ENCODE measurements at regions not wholly inside any gene's neighbourhood (a gene's known extent, or its start where the extent isn't known, plus 50 kb on each side); places are given as distances from the start of the nearest gene placed in this dataset.
"Not testable (repeated sequence)": the region's sequence is repeated elsewhere in the genome, so short reads cannot be mapped to it uniquely, and the experiment has no call there.

- CTCF ChIA-PET: no interaction called here
- no peaks in the 10 kb centered on the region for H3K9me3 Mint-ChIP-seq
- H3K4me3 Mint-ChIP-seq: no peak overlapping the region
- no peaks in the 10 kb centered on the region for H3K4me1 Mint-ChIP-seq
- H3K27me3 Mint-ChIP-seq: peaks cover 5% of the 10 kb centered on the region
- DNase-seq: no peak
- H3K36me3 Mint-ChIP-seq: no peaks in the 10 kb centered on the region
- no peak overlapping the region for H3K27ac Mint-ChIP-seq
Observed at GRCh38 chr4:114034189-114034588, 54.7 kb upstream of the ARSJ start.

DNA sequence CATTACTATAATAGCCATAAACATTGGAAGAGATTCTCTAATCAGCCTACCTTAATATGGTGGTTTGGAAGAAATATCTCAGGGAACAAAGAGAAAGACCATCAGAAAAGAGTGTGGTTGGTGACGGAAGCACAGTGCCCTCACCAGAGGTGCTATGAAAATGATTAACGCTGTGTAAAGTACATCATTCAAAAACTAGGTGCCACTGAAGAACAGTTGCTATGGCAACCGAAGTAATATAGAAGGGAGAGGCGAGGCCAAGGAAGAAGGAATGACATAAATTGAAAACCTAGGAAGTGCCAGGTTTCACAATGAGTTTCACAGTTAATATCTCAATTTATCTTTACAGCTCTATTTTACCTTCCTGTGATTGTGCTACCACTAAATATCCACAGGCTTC lies 57.0 kb upstream of the ARSJ start:
- peaks cover 8% of the 10 kb centered on the region for H3K4me1 Mint-ChIP-seq
- H3K4me3 Mint-ChIP-seq: no peak overlapping the region
- peaks cover 5% of the 10 kb centered on the region for H3K27me3 Mint-ChIP-seq
- H3K9me3 Mint-ChIP-seq: no peaks in the 10 kb centered on the region
- CTCF ChIA-PET: no interaction called here
- no peak overlapping the region for H3K27ac Mint-ChIP-seq
- no peak for DNase-seq
- no peaks in the 10 kb centered on the region for H3K36me3 Mint-ChIP-seq

GRCh38 chr4:114036864-114037263 lies 57.4 kb upstream of the ARSJ start:
- Mint-ChIP-seq H3K4me1 (peaks cover 8% of the 10 kb centered on the region), H3K36me3 (no peaks in the 10 kb centered on the region), H3K4me3 (no peak overlapping the region), H3K27ac (no peak overlapping the region), H3K9me3 (no peaks in the 10 kb centered on the region), H3K27me3 (peaks cover 5% of the 10 kb centered on the region)
- DNase-seq: no peak
- CTCF ChIA-PET: no interaction called here

DNA sequence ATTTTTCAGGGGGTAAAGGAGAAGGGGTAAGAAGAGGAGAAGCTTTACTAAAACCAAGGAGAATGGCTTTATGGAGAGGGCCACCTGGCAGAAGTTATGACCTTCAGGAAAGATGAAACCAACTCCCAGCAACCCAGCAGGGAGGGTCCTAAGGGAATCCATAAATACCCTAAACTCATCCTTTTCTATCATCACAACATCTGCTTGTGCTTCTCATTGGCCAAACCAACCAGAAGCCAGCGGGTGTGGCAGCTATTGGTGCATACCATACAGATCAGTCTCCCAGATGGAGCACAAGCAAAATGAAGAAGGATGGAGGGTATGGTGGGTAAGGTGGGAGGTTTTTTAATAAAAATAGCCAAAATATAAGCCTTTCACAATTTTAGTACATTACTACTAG lies 58.5 kb upstream of the ARSJ start:
- H3K36me3 Mint-ChIP-seq: no peaks in the 10 kb centered on the region
- no peaks in the 10 kb centered on the region for H3K27me3 Mint-ChIP-seq
- CTCF ChIA-PET: no interaction called here
- no peaks in the 10 kb centered on the region for H3K9me3 Mint-ChIP-seq
- no peak overlapping the region for H3K27ac Mint-ChIP-seq
- peaks cover 8% of the 10 kb centered on the region for H3K4me1 Mint-ChIP-seq
- H3K4me3 Mint-ChIP-seq: no peak overlapping the region
- DNase-seq: no peak

GRCh38 chr4:114038762-114039387 lies 59.4 kb upstream of the ARSJ start:
- Mint-ChIP-seq H3K4me1 (peaks cover 8% of the 10 kb centered on the region), H3K4me3 (no peak overlapping the region), H3K27ac (no peak overlapping the region), H3K36me3 (no peaks in the 10 kb centered on the region), H3K9me3 (no peaks in the 10 kb centered on the region), H3K27me3 (no peaks in the 10 kb centered on the region)
- DNase-seq: no peak
- CTCF ChIA-PET: interaction anchor here (0.6 kb wide), 1 partner anchor 240 kb away, joined by 3 read pairs; no protein-coding TSS in a partner anchor

DNA sequence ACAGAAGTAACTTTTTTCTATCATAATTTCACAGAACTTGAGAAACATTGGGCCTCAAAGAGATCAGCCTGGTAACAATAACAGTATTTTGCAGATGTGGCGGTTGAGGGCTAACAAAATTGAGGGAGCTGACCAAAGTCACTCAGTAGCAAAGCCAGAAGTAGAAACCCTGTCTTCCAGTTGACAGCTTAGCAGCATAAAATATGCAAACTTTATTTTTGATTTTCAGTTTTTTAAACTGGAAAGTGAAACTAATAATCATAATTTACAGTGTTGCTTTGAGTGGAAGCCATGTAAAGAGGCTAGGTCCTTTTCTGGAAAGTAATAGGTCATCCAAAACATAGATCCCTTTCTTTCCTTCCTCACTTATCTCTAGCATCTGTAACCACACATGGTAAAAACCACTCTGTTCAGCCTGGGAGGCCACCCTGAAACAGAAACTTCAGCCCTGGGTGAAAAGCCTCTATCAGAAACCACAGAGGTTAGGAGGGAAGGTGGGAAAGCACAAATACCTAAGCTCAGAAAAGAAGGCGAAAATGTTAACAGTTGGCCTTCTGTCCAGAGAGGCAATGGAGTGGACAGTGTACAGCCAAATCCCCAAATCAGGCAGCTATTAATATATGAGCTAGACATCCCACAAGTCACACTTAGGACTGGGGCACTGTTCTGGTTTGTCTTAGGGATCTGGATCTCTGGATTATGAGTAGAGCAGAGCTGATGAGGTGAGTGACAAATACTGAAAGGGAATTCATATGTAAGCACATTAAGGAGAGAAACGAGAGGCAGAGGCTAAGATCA lies 61.1 kb upstream of the ARSJ start:
- Mint-ChIP-seq H3K4me1 (peaks cover 8% of the 10 kb centered on the region), H3K9me3 (no peaks in the 10 kb centered on the region), H3K4me3 (no peak overlapping the region), H3K36me3 (no peaks in the 10 kb centered on the region), H3K27me3 (no peaks in the 10 kb centered on the region), H3K27ac (no peak overlapping the region)
- CTCF ChIA-PET: no interaction called here
- DNase-seq: no peak

DNA sequence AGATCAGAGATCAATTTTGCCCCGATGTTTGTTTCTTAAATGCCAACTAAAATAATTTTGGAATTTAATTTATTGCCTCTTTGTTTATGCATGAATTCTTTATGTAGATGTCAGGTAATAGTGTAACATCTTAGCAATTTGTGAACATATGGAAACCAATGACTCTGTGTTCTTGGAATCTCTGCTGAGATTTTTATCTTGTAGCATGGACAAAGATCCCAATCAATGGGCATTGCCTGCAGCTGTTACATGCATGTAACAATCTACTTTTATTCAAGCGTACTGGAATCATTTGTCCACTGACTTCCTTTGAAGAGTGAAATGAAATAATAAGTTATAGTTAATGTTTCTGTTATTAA lies 61.6 kb upstream of the ARSJ start:
- Mint-ChIP-seq H3K9me3 (no peaks in the 10 kb centered on the region), H3K27me3 (no peaks in the 10 kb centered on the region), H3K36me3 (no peaks in the 10 kb centered on the region), H3K27ac (no peak overlapping the region), H3K4me3 (no peak overlapping the region), H3K4me1 (peaks cover 8% of the 10 kb centered on the region)
- no peak for DNase-seq
- CTCF ChIA-PET: no interaction called here

DNA sequence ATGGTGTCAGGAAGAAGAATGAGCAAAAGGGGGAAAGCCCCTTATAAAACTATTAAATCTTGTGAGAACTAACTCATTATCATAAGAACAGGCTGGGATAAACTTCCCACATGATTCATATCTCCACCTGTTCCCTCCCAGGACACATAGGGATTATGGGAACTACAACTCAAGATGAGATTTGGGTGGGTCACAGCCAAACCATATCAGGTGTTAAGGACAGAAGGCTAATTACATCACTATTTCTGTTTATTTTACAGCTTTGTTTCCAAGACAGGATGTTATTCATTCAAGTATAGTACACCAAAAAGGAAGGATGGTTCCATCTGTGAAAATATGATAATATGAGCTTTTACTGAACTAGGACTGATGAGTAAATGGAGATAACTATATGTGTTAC lies 63.7 kb upstream of the ARSJ start:
- H3K4me1 Mint-ChIP-seq: peaks cover 8% of the 10 kb centered on the region
- H3K4me3 Mint-ChIP-seq: no peak overlapping the region

DNA sequence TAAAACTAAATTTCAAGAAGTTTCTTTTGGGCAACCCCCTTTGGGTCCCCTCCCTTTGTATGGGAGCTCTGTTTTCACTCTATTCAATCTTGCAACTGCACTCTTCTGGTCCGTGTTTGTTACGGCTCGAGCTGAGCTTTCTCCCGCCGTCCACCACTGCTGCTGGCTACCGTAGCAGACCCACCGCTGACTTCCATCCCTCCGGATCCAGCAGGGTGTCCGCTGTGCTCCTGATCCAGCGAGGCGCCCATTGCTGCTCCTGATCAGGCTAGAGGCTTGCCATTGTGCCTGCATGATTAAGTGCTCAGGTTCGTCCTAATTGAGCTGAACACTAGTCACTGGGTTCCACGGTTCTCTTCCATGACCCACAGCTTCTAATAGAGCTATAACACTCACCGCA lies 64.9 kb upstream of the ARSJ start:
- H3K4me3 Mint-ChIP-seq, H3K36me3 Mint-ChIP-seq, DNase-seq, CTCF ChIA-PET, H3K27ac Mint-ChIP-seq, H3K27me3 Mint-ChIP-seq, H3K9me3 Mint-ChIP-seq, H3K4me1 Mint-ChIP-seq: not testable (repeated sequence)

More for the DNA sequence above, 63.7 kb upstream of the ARSJ start:
- no peak for DNase-seq
- Mint-ChIP-seq H3K27me3 (no peaks in the 10 kb centered on the region), H3K36me3 (no peaks in the 10 kb centered on the region), H3K9me3 (no peaks in the 10 kb centered on the region), H3K27ac (no peak overlapping the region)
- CTCF ChIA-PET: no interaction called here

- no peak overlapping the region for H3K4me3 Mint-ChIP-seq
- DNase-seq: no peak
- H3K27me3 Mint-ChIP-seq: no peaks in the 10 kb centered on the region
- no peaks in the 10 kb centered on the region for H3K36me3 Mint-ChIP-seq
- CTCF ChIA-PET: no interaction called here
- H3K4me1 Mint-ChIP-seq: no peaks in the 10 kb centered on the region
- H3K9me3 Mint-ChIP-seq: no peaks in the 10 kb centered on the region
- H3K27ac Mint-ChIP-seq: no peak overlapping the region
Observed at GRCh38 chr4:114046331-114046730, 66.9 kb upstream of the ARSJ start.

- H3K27me3 Mint-ChIP-seq, DNase-seq, CTCF ChIA-PET, H3K27ac Mint-ChIP-seq, H3K4me3 Mint-ChIP-seq, H3K36me3 Mint-ChIP-seq, H3K9me3 Mint-ChIP-seq, H3K4me1 Mint-ChIP-seq: not testable (repeated sequence)
Observed at GRCh38 chr4:114048154-114048553, 68.7 kb upstream of the ARSJ start.

GRCh38 chr4:114052227-114052626 lies 72.8 kb upstream of the ARSJ start:
- no peak overlapping the region for H3K4me3 Mint-ChIP-seq
- CTCF ChIA-PET: no interaction called here
- peaks cover 4% of the 10 kb centered on the region for H3K9me3 Mint-ChIP-seq
- H3K36me3 Mint-ChIP-seq: no peaks in the 10 kb centered on the region
- no peaks in the 10 kb centered on the region for H3K4me1 Mint-ChIP-seq
- H3K27me3 Mint-ChIP-seq: no peaks in the 10 kb centered on the region
- no peak for DNase-seq
- H3K27ac Mint-ChIP-seq: no peak overlapping the region

GRCh38 chr4:114056599-114056998 lies 77.2 kb upstream of the ARSJ start:
- H3K36me3 Mint-ChIP-seq: no peaks in the 10 kb centered on the region
- DNase-seq: no peak
- CTCF ChIA-PET: no interaction called here
- no peaks in the 10 kb centered on the region for H3K4me1 Mint-ChIP-seq
- no peaks in the 10 kb centered on the region for H3K27me3 Mint-ChIP-seq
- H3K4me3 Mint-ChIP-seq: no peak overlapping the region
- H3K27ac Mint-ChIP-seq: no peak overlapping the region
- H3K9me3 Mint-ChIP-seq: peaks cover 4% of the 10 kb centered on the region

GRCh38 chr4:114057746-114058145 lies 78.3 kb upstream of the ARSJ start:
- Mint-ChIP-seq H3K36me3 (no peaks in the 10 kb centered on the region), H3K9me3 (peaks cover 4% of the 10 kb centered on the region), H3K4me3 (no peak overlapping the region), H3K27me3 (no peaks in the 10 kb centered on the region), H3K27ac (no peak overlapping the region), H3K4me1 (no peaks in the 10 kb centered on the region)
- no peak for DNase-seq
- CTCF ChIA-PET: no interaction called here

- Mint-ChIP-seq H3K4me1 (no peaks in the 10 kb centered on the region), H3K9me3 (no peaks in the 10 kb centered on the region), H3K36me3 (no peaks in the 10 kb centered on the region), H3K4me3 (no peak overlapping the region), H3K27ac (no peak overlapping the region), H3K27me3 (no peaks in the 10 kb centered on the region)
- no peak for DNase-seq
- CTCF ChIA-PET: no interaction called here
Observed at GRCh38 chr4:114062499-114062898, 83.1 kb upstream of the ARSJ start.
